DMS153 treated with DMSO at 0.1 percent for 48 hours (cell line): ENCODE measurements at regions not wholly inside any gene's neighbourhood (a gene's known extent, or its start where the extent isn't known, plus 50 kb on each side); places are given as distances from the start of the nearest gene placed in this dataset.

Source experiments
- DNase-seq: peaks from one replicate; lab custom pipeline; 2025; ENCODE audit not compliant: unreplicated experiment; lab: John Stamatoyannopoulos, UW

DNA sequence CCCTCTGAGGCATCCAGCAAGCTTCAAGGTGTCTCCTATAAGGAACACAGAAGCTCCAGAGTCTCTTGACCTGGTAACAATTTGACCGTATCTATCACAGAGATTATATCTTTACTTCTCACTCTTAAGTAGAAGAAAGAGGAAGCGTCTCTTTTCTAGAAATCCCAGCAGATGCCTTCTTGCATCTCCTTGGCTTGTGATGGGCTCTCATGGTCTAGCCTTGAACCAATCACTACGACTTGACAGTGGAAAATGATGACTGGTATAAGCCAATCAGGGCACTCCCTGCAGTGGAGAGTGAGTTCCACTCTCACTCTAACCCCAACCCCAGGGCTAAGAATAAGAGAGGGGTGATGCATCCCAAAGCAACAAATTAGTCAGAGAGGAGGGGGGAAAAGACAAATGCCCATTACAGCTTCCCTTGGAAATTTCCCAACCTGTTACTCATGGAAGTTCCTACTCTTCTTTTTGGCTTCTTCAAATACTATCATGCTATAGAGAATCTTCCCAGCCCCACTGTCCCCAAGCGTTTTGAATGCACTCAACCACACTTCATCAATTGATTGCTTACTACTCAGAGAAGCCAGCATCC lies 293.5 kb downstream of the MN1 start:
- no peak for DNase-seq

DNA sequence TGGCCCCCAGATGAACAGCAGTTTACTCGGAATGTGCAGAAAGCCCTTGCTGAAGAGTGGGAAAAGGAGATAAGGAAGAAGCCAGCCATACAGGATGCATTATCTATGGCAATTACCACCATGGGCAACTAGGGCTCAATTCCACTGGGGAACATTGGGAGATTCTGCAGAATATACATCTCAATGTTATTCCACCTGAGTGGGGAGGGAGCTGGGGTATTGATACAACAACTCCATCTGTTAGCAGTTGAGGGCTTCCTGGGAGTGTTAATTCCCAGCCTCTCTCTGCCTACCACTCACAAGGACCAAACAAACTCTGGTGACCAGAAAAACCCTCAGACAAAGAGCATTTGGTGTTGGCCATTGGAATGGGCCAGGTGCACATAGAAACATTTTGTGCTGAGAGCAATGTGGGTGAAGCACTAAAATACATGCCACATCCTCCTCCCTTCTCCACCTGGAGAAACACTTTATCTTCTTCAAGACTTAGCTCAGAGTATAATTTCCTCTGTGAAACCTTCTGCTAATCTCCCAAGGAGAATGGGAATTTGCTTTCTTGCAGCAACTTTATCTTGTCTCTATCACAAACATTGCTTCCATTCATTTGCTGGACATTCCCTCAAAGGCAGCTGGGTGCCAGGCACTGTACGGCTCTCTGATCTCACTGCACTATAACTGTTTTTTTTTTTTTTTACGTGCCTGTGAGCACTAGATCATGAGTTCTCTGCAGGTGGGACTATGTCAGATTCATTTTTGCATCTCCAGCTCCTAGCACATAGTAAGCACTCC lies 292.2 kb downstream of the MN1 start:
- DNase-seq, result no peak

DNA sequence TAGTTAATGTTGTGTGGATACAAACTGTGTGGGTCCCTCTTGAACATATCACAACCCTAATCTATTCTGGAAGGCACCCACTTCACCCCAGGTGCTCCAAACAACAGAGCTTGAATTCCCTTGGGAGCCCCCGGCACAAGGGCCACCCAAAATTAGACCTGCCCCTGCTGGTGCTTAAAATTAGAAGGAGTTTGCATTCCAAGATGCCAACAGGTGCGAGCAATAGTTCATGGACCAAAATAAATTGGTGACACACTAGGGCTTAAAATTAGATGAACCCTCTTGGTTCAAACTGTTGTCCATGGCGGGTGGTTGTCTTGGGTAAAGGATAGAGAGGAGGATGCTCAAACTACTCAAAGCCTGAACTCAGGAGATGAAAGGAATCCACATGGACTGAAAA lies 291.5 kb downstream of the MN1 start:
- no peak for DNase-seq

- DNase-seq, result no peak
Observed at GRCh38 chr22:27512283-27512761, 289.2 kb downstream of the MN1 start.

- no peak for DNase-seq
Observed at GRCh38 chr22:27513021-27513420, 288.5 kb downstream of the MN1 start.

GRCh38 chr22:27514601-27515523 lies 286.7 kb downstream of the MN1 start:
- no peak for DNase-seq

GRCh38 chr22:27517361-27518155 lies 284.0 kb downstream of the MN1 start:
- no peak for DNase-seq

DNA sequence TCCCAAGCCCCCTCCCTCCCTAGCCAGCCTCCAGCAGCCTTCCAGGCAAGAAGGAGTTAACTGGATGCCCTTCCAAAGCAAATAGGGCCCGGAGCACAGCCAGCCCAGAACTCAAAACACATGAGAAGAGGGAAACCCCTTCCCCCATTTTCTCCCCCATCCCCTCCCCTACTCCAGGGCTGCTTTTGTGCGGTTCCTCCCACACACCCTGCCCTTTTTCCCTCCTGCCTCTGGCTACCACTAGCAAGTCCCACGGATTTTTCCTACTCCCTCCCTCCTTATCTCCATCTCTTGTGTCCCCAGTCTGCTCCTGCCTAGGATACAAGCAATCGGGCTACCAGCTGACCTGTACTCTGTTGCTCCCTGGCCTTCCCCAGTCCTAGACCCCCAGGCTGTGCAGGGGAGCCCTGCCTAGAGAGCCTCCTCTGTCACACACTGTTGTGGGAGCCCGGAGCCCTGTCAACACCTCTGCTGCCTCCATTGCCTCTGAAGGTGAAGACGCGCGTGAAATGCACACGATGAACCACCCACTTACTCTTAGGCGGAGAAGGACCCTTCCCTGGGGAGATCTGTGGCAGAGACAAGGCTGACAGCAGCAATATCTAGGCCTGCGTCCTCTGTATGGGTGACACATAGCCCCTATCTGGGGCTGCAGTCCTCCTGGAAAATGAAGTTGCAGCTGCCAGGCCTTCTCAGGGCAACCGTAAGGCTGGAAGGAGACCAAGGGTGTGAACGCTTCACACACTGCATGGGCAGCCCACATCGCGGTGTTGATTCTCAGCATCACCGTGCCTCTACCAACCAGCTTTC lies 282.8 kb downstream of the MN1 start:
- no peak for DNase-seq

- no peak for DNase-seq
Observed at GRCh38 chr22:27523711-27524110, 277.8 kb downstream of the MN1 start.

- no peak for DNase-seq
Observed at GRCh38 chr22:27525711-27526110, 275.8 kb downstream of the MN1 start.

GRCh38 chr22:27526901-27527300 lies 274.7 kb downstream of the MN1 start:
- DNase-seq, result no peak

GRCh38 chr22:27531782-27532530 lies 269.6 kb downstream of the MN1 start:
- DNase-seq, result no peak

GRCh38 chr22:27533105-27533745 lies 268.3 kb downstream of the MN1 start:
- DNase-seq, result no peak

GRCh38 chr22:27534720-27535125 lies 266.8 kb downstream of the MN1 start:
- no peak for DNase-seq

- no peak for DNase-seq
Observed at GRCh38 chr22:27535452-27535851, 266.1 kb downstream of the MN1 start.

DNA sequence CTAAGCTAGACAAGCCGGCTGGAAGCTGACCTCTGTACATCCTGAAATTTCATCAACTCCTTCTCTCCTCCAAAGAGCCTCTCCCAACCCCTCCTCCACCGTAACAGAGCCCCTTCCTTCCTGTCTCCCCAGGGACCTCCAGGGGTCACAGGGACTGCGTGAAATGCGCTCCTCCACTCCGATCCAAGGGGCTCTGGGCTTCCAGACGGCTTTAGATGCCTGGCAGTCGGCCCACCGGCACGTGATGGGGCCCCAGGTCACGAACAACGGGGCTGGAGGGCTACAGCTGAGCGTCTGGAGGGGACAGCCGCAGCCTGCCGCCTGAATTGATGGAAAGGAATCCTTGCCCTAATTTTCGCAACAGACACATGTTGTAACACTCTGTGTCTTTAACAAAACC lies 264.1 kb downstream of the MN1 start:
- DNase-seq, result no peak

DNA sequence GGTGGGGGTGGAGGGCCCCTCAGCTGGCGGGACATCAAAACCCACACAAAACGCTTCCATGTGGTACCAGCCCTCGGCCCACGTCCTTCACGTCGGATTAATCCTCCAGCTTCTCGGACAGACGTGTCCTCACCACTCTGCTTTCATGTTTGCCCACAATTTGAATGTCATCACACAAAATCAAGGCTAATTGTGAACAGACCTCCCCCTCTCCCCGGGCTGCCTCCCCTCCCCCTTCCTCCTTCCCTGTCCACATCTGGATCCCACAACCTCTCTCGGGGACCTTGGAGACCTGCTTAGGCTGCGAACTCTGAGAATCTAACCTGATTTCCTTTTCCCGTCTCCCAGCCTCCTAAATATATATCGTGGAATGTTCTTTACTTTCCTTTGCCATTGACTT lies 262.9 kb downstream of the MN1 start:
- no peak for DNase-seq

DNA sequence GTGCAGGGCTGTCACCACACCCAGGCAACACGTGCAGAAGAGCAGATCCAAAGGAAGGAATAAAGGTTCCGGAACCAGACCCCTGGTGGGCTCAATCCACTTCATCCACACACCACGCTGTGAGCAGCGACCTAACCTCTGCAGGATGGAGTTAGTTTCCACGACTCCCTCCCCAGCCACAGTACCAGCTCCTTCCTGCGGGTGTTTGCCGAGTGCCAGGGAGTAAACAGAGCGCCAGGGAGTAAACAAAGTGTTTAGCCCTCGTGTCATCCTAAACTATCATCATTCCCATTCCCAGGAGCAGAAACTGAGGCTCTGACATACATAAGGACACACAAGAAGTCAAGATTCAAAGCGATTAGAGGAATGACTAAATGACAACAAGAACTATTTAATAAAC lies 261.3 kb downstream of the MN1 start:
- no peak for DNase-seq
